ENCODE measurements at regions not wholly inside any gene's neighbourhood (a gene's known extent, or its start where the extent isn't known, plus 50 kb on each side); places are given as distances from the start of the nearest gene placed in this dataset.
"Not testable (repeated sequence)": the region's sequence is repeated elsewhere in the genome, so short reads cannot be mapped to it uniquely, and the experiment has no call there.

GRCh38 chr12:56872366-56872765 is 61.8 kb downstream of the SDR9C7 start:
- no peak for DNase-seq

GRCh38 chr12:56867216-56867615 is 67.0 kb downstream of the SDR9C7 start:
- DNase-seq = no peak

- DNase-seq = no peak
Measured at GRCh38 chr12:56866493-56866892, 67.7 kb downstream of the SDR9C7 start.

- DNase-seq = no peak
Measured at GRCh38 chr12:56864318-56864717, 69.9 kb downstream of the SDR9C7 start.

DNA sequence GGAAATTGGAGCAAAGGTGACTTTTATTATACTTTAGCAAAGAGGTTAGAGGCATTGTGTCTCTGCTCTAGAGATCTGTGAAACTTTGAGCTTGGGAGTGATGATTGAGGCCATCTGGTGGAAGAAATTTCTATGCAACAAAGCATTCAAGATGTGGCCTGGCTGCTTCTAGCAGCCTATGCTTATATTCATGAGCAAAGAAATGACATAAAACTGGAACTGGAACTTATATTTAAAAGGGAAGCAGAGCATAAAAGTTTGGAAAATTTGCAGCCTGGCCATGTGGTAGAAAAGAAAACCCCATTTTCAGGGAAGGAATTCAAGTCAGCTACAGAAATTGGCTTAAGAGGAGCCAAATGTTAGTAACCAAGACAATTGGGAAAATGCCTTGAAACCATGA is 70.4 kb downstream of the SDR9C7 start:
- DNase-seq = no peak

GRCh38 chr12:56862264-56862663 is 71.9 kb downstream of the SDR9C7 start:
- no peak for DNase-seq

GRCh38 chr12:56853392-56853978 is 80.7 kb downstream of the SDR9C7 start:
- not testable (repeated sequence) for DNase-seq

DNA sequence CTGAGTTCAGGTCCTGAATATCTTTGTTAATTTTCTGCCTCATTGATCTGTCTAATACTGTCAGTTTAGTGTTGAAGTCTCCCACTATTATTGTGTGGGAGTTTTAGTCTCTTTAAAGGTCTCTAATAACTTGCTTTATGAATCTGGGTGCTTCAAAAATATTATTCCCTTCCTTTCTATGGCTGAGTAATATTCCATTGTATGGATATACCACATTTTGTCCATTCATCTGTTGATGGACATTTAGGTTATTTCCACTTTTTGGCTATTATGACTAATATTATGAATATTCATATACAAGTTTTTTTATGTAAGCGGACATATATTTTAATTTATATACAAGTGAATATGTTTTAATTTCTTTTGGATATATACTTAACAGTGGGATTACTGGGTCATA is 82.7 kb downstream of the SDR9C7 start:
- DNase-seq = no peak

- DNase-seq = peak; percentile 24
Measured at GRCh38 chr12:56840922-56841321, 77.8 kb downstream of the HSD17B6 start.

- DNase-seq = peak; percentile 45
Measured at GRCh38 chr12:56839915-56840325, 76.8 kb downstream of the HSD17B6 start.

GRCh38 chr12:56839489-56839848 is 76.3 kb downstream of the HSD17B6 start:
- DNase-seq = no peak

DNA sequence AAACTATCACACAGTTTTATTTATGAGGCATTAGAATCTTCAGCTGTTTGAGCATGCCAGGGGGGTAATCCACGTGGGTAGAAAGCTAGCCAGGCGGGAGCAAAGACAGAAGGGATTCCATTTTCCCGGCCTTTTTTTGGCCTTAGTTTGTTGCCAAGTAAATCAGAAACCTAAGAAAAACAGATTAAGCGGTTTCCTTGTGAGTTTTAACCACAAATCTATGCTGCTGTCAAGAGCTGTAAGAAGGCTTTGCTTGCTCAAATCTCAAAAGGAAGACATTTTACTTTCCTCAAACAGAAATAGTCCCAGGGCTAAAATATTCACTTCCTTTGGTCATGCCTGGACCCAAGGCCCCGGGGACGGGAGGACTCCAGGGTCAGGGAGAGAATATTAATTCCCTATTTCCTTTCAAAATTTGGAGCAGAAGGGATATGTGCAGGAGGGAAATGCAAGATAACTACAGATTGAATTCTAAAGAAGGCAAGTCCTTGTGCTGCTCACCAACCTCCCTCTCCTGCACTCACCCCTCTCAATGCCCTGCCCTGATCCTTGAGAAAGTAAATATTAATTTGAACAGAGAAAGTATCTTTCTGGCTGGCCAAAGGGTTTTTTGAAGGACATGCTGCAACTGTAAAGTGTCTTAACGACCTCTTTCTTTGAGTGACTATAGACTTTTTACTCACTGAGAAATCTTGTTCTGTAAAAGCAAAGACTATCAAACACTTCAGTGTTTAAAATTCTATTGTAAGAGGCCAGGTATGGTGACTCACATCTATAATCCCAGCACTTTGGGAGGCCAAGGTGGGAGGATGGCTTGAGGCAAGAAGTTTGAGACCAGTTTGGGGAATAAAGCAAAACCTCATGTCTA is 75.7 kb downstream of the HSD17B6 start:
- no peak for DNase-seq
